ENCODE measurements at regions not wholly inside any gene's neighbourhood (a gene's known extent, or its start where the extent isn't known, plus 50 kb on each side); places are given as distances from the start of the nearest gene placed in this dataset.

- no peak for TF ChIP-seq POLR2A (IDR thresholded peaks at IDR 0.05; ENCODE audit: extremely low read depth, insufficient read length)
- TF ChIP-seq, protein P1, sequence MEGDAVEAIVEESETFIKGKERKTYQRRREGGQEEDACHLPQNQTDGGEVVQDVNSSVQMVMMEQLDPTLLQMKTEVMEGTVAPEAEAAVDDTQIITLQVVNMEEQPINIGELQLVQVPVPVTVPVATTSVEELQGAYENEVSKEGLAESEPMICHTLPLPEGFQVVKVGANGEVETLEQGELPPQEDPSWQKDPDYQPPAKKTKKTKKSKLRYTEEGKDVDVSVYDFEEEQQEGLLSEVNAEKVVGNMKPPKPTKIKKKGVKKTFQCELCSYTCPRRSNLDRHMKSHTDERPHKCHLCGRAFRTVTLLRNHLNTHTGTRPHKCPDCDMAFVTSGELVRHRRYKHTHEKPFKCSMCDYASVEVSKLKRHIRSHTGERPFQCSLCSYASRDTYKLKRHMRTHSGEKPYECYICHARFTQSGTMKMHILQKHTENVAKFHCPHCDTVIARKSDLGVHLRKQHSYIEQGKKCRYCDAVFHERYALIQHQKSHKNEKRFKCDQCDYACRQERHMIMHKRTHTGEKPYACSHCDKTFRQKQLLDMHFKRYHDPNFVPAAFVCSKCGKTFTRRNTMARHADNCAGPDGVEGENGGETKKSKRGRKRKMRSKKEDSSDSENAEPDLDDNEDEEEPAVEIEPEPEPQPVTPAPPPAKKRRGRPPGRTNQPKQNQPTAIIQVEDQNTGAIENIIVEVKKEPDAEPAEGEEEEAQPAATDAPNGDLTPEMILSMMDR (IDR thresholded peaks at IDR 0.05; ENCODE audit: low read depth, low read length) = no peak
- TF ChIP-seq MAX (IDR thresholded peaks at IDR 0.05; ENCODE audit: low read depth, low read length) = no peak
- no peak for TF ChIP-seq MYC (IDR thresholded peaks at IDR 0.05; ENCODE audit: low read depth, low read length)
Observed at GRCh38 chr2:64829525-64829924, 159.7 kb upstream of the SLC1A4 start.

All from NB4 (cell line).